Sigmoid colon (tissue), 4 donors: ENCODE measurements at regions not wholly inside any gene's neighbourhood (a gene's known extent, or its start where the extent isn't known, plus 50 kb on each side); places are given as distances from the start of the nearest gene placed in this dataset.

Experiments
- EP300 ChIP-seq, 4 donors: sonication (generic); formaldehyde crosslinking; IDR thresholded peaks; one replicate each; pipeline ENCODE4 v1.6.1; 2017; ENCODE audit warnings: antibody characterized with exemption in 4 of 4
- POLR2A ChIP-seq, 2 donors: fragments of 450-650 bp; IDR thresholded peaks; one replicate each; pipeline ENCODE4 v1.6.1; 2016; ENCODE audit warnings: antibody characterized with exemption in 2 of 2, mild to moderate bottlenecking in 2 of 2, moderate library complexity in 2 of 2
- POLR2AphosphoS5 ChIP-seq, 4 donors: sonication (generic); formaldehyde crosslinking; IDR thresholded peaks; one replicate each; pipeline ENCODE4 v1.6.1; 2017; ENCODE audit warnings: antibody characterized with exemption in 4 of 4
- TF ChIP-seq, protein P1 (sequence below), 4 experiments: fragments of 450-650 bp in 3 of 4; fragments of 200-600 bp in 1 of 4; IDR thresholded peaks; one replicate each; pipeline ENCODE4 v1.5.1; 2016 to 2019; ENCODE audit warnings: antibody characterized with exemption in 4 of 4, mild to moderate bottlenecking in 3 of 4, moderate library complexity in 2 of 4

GRCh38 chr10:31604096-31604495, 285.1 kb downstream of the ZEB1 start:
- TF ChIP-seq EP300 (IDR thresholded peaks at IDR 0.05) (no peak), POLR2AphosphoS5 (IDR thresholded peaks at IDR 0.05) (no peak), POLR2A (IDR thresholded peaks at IDR 0.05) (no peak)
- TF ChIP-seq, protein P1, sequence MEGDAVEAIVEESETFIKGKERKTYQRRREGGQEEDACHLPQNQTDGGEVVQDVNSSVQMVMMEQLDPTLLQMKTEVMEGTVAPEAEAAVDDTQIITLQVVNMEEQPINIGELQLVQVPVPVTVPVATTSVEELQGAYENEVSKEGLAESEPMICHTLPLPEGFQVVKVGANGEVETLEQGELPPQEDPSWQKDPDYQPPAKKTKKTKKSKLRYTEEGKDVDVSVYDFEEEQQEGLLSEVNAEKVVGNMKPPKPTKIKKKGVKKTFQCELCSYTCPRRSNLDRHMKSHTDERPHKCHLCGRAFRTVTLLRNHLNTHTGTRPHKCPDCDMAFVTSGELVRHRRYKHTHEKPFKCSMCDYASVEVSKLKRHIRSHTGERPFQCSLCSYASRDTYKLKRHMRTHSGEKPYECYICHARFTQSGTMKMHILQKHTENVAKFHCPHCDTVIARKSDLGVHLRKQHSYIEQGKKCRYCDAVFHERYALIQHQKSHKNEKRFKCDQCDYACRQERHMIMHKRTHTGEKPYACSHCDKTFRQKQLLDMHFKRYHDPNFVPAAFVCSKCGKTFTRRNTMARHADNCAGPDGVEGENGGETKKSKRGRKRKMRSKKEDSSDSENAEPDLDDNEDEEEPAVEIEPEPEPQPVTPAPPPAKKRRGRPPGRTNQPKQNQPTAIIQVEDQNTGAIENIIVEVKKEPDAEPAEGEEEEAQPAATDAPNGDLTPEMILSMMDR (IDR thresholded peaks at IDR 0.05) = no peak
